ENCODE measurements at regions not wholly inside any gene's neighbourhood (a gene's known extent, or its start where the extent isn't known, plus 50 kb on each side); places are given as distances from the start of the nearest gene placed in this dataset.
A peak's percentile ranks its signal among the peaks of the same experiment; 100 is the strongest.
"Not testable (repeated sequence)": the region's sequence is repeated elsewhere in the genome, so short reads cannot be mapped to it uniquely, and the experiment has no call there.

DNA sequence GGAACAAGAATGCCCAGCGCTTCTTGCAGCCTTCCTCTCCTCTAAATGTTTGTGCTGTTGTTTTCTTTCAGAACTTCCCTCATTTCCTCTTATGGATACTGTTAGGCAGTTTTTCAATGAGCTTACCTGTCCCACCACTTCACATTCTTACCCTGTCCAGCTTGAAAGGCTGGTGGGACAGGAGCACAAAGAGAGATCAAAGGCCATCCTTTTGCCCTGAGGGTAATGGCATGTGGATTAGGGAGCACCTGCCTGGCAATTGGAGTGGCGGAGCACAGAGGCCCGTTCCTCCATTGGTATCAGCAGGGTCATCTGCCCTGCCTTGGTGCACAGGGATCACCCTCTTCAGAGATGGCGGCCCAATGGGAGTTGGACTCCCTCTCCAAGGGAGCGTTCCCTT, 170.1 kb upstream of the UBE3A start:
- H4K20me1 ChIP-seq: no peaks in the 10 kb centered on the region
- no peak overlapping the region for H3K9ac ChIP-seq
- H3K9me3 ChIP-seq: no peaks in the 10 kb centered on the region
- H3K4me3 ChIP-seq: no peak overlapping the region
- H3K27ac ChIP-seq: no peak overlapping the region
- H3K36me3 ChIP-seq: no peaks in the 10 kb centered on the region
- no peak overlapping the region for H3K4me2 ChIP-seq
- no peak for TF ChIP-seq Cebpa-rat (IDR thresholded peaks at IDR 0.05)
- no peaks in the 10 kb centered on the region for H3K27me3 ChIP-seq
- no peaks in the 10 kb centered on the region for H3K4me1 ChIP-seq

GRCh38 chr15:25605151-25605550, 166.3 kb upstream of the UBE3A start:
- no peaks in the 10 kb centered on the region for H3K27me3 ChIP-seq
- no peaks in the 10 kb centered on the region for H3K36me3 ChIP-seq
- H3K9me3 ChIP-seq: no peaks in the 10 kb centered on the region
- no peaks in the 10 kb centered on the region for H4K20me1 ChIP-seq
- H3K4me1 ChIP-seq: no peaks in the 10 kb centered on the region
- H3K27ac ChIP-seq: no peak overlapping the region
- H3K9ac ChIP-seq: no peak overlapping the region
- H3K4me3 ChIP-seq: no peak overlapping the region
- no peak overlapping the region for H3K4me2 ChIP-seq
- TF ChIP-seq Cebpa-rat (IDR thresholded peaks at IDR 0.05): no peak

DNA sequence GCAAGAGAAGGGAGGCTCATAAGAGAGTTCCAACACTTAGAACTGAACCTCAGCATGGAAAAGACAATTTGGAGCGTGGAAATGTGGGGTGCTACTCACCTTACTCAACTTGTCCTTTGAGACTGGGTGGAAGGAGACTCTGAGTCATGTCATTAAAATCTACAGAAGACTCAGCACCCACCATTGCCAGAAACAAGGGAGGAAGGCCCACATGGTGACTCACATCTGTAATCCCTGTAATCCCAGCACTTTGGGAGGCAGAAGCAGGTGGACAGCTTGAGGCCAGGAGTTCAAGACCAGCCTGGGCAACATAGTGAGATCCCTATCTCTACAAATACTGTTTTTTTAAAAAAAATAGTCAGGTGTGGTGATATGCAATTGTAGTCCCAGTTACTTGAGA, 161.9 kb upstream of the UBE3A start:
- Histone ChIP-seq H3K36me3 (no peaks in the 10 kb centered on the region), H3K4me1 (peaks cover 11% of the 10 kb centered on the region), H3K27ac (no peak overlapping the region), H3K4me2 (no peak overlapping the region), H3K4me3 (no peak overlapping the region), H4K20me1 (no peaks in the 10 kb centered on the region), H3K27me3 (no peaks in the 10 kb centered on the region), H3K9ac (no peak overlapping the region), H3K9me3 (peaks cover 21% of the 10 kb centered on the region)
- TF ChIP-seq Cebpa-rat (IDR thresholded peaks at IDR 0.05): no peak

- H3K9ac ChIP-seq: no peak overlapping the region
- no peak for TF ChIP-seq Cebpa-rat (IDR thresholded peaks at IDR 0.05)
- H3K36me3 ChIP-seq: no peaks in the 10 kb centered on the region
- H3K27me3 ChIP-seq: no peaks in the 10 kb centered on the region
- peaks cover 11% of the 10 kb centered on the region for H3K4me1 ChIP-seq
- H4K20me1 ChIP-seq: no peaks in the 10 kb centered on the region
- peaks cover 27% of the 10 kb centered on the region for H3K9me3 ChIP-seq
- H3K4me2 ChIP-seq: peak overlapping the region; percentile 44
- peak overlapping the region; percentile 31 for H3K27ac ChIP-seq
- no peak overlapping the region for H3K4me3 ChIP-seq
Measured at GRCh38 chr15:25597571-25597970, 158.7 kb upstream of the UBE3A start.

DNA sequence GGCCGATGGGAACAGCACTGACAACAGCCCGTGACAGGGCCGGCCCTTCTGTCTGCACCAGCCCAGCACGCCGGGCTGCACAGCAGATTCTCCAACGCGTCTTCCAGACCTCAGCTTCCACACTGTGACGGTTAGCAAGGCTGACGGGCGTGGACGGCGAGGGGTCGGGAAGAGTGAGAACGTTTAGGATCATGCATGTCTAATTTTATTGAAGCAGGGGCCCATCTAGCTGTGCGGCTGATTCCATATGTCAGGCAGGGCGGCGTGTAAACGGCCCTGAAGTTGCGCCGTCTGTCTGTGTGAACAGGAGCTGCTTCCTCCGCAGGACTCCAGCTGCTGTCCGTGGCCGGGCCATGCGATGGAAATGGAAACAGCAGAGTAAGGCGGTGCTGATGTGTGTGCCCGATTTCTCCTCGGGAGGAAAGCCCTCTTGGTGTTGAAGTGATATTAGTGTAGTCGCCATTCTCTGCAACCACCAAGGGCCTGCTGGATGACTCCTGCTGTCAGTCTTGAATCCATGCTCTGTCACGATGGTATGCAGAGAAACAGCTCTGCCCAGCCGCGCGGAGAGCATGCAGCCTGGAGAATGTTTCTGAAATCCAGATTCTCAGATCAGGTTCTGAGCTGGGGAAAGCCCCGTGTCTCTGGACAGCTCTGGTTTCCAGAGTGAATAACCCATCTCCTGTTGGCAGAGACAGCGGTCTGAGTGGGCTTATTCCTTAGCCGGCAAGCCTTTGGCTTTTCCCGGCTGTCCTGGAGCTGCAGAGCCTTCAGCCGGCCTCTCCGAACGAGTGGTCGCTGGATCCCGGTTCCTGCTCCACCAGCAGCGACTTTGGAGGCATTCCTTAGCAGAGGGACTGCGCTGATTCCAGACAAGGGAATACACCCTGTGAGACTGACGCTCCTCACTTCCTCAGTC, 158.1 kb upstream of the UBE3A start:
- TF ChIP-seq Cebpa-rat (IDR thresholded peaks at IDR 0.05): no peak
- H3K9ac ChIP-seq: no peak overlapping the region
- H3K4me3 ChIP-seq: no peak overlapping the region
- H3K36me3 ChIP-seq: no peaks in the 10 kb centered on the region
- H4K20me1 ChIP-seq: no peaks in the 10 kb centered on the region
- no peaks in the 10 kb centered on the region for H3K27me3 ChIP-seq
- peaks cover 27% of the 10 kb centered on the region for H3K9me3 ChIP-seq
- H3K4me1 ChIP-seq: peaks cover 11% of the 10 kb centered on the region
- H3K4me2 ChIP-seq: peak overlapping the region; percentile 44
- H3K27ac ChIP-seq: peak overlapping the region; percentile 31

DNA sequence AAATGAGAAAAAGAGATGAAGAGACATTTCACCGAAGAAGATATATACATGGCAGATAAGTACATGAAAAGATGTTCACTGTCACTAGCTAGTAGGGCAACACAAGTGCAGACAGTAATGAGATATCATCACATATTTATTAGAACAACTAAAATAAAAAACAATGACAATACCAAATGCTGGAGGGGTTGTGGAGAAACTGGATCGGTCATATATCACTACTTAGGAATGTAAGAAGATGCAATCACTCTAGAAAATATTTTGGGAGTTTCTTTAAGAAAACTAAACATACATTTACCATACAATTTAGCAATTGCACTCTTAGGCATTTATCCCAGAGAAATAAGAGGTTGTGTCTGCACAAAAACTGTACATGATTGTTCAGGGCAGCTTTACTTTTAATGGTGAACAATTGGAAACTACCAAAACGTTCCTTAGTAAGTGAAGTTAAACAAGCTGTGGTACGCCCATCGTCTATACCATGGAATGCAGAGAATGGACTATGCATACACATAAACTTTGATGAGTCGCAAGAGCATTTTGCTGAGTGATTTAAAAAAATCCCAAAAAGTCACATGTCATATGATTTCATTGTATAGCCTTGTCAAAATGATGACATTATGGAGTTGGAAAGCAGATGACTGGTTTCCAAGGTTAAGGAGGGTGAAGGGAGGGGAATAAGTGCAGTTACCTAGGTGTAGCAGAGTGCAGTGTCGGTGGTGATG, 149.0 kb upstream of the UBE3A start:
- no peak overlapping the region for H3K27ac ChIP-seq
- H3K4me2 ChIP-seq: no peak overlapping the region
- no peak for TF ChIP-seq Cebpa-rat (IDR thresholded peaks at IDR 0.05)
- H3K4me1 ChIP-seq: no peaks in the 10 kb centered on the region
- H3K27me3 ChIP-seq: no peaks in the 10 kb centered on the region
- H3K9me3 ChIP-seq: no peaks in the 10 kb centered on the region; the same call in 1 of the 2 replicates
- no peaks in the 10 kb centered on the region for H4K20me1 ChIP-seq
- H3K9ac ChIP-seq: no peak overlapping the region
- H3K4me3 ChIP-seq: no peak overlapping the region
- H3K36me3 ChIP-seq: no peaks in the 10 kb centered on the region

- Histone ChIP-seq H3K27me3 (no peaks in the 10 kb centered on the region), H3K27ac (no peak overlapping the region), H3K9me3 (no peaks in the 10 kb centered on the region), H3K4me3 (no peak overlapping the region), H3K4me2 (no peak overlapping the region), H3K36me3 (no peaks in the 10 kb centered on the region), H4K20me1 (no peaks in the 10 kb centered on the region), H3K9ac (no peak overlapping the region), H3K4me1 (no peaks in the 10 kb centered on the region)
- no peak for TF ChIP-seq Cebpa-rat (IDR thresholded peaks at IDR 0.05)
Measured at GRCh38 chr15:25582886-25583285, 144.1 kb upstream of the UBE3A start.

DNA sequence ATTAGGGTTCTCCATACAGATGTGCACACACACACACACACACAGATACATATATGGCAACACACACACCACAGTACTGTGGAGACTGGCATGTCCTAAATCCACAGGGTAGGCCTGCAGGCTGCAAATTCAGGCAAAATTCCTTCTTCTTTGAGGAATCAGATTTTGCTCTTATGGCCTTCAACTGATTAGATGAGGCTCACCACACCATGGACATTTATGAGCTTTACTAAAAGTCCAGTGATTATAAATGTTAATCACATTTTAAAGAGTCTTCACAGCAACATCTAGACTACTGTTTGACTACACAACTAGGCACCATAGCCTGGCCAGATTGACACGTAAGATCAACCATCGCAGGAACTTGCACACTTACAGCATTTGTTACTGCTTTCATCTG, 140.3 kb upstream of the UBE3A start:
- Histone ChIP-seq H3K27me3 (no peaks in the 10 kb centered on the region), H4K20me1 (no peaks in the 10 kb centered on the region), H3K9me3 (no peaks in the 10 kb centered on the region), H3K36me3 (no peaks in the 10 kb centered on the region), H3K4me1 (no peaks in the 10 kb centered on the region), H3K27ac (no peak overlapping the region), H3K4me2 (no peak overlapping the region), H3K4me3 (no peak overlapping the region), H3K9ac (no peak overlapping the region)
- TF ChIP-seq Cebpa-rat (IDR thresholded peaks at IDR 0.05): no peak

- no peaks in the 10 kb centered on the region for H3K27me3 ChIP-seq
- H3K9me3 ChIP-seq: 0 out of 2 replicates have a peak, but pooled peaks cover 2% of the 10 kb centered on the region
- 0 out of 2 replicates have a peak, but pooled peaks cover 7% of the 10 kb centered on the region for H3K4me1 ChIP-seq
- no peak overlapping the region for H3K27ac ChIP-seq
- H3K9ac ChIP-seq: no peak overlapping the region
- H4K20me1 ChIP-seq: no peaks in the 10 kb centered on the region
- H3K4me3 ChIP-seq: no peak overlapping the region
- H3K36me3 ChIP-seq: no peaks in the 10 kb centered on the region
- TF ChIP-seq Cebpa-rat (IDR thresholded peaks at IDR 0.05): no peak
- H3K4me2 ChIP-seq: no peak overlapping the region
Measured at GRCh38 chr15:25572191-25572590, 133.4 kb upstream of the UBE3A start.

GRCh38 chr15:25568751-25569150, 129.9 kb upstream of the UBE3A start:
- no peak for TF ChIP-seq Cebpa-rat (IDR thresholded peaks at IDR 0.05)
- H3K36me3 ChIP-seq: no peaks in the 10 kb centered on the region
- no peak overlapping the region for H3K4me3 ChIP-seq
- H3K9ac ChIP-seq: no peak overlapping the region
- no peaks in the 10 kb centered on the region for H3K27me3 ChIP-seq
- H3K9me3 ChIP-seq: 0 out of 2 replicates have a peak, but pooled peaks cover 9% of the 10 kb centered on the region
- no peak overlapping the region for H3K27ac ChIP-seq
- H3K4me1 ChIP-seq: 0 out of 2 replicates have a peak, but pooled peaks cover 7% of the 10 kb centered on the region
- no peak overlapping the region for H3K4me2 ChIP-seq
- no peaks in the 10 kb centered on the region for H4K20me1 ChIP-seq

- H3K9ac ChIP-seq, H3K4me3 ChIP-seq, H3K9me3 ChIP-seq, H4K20me1 ChIP-seq, H3K27ac ChIP-seq, H3K27me3 ChIP-seq, H3K36me3 ChIP-seq, H3K4me1 ChIP-seq, H3K4me2 ChIP-seq: not testable (repeated sequence)
Measured at GRCh38 chr15:25566545-25566944, 127.7 kb upstream of the UBE3A start.
